Hematopoietic multipotent progenitor cell treated with erythropoietin and hydrocortisone succinate and interleukin-3 and kit ligand, for 4 days (in vitro differentiated cells): ENCODE measurements at regions not wholly inside any gene's neighbourhood (a gene's known extent, or its start where the extent isn't known, plus 50 kb on each side); places are given as distances from the start of the nearest gene placed in this dataset.
"Not testable (repeated sequence)": the region's sequence is repeated elsewhere in the genome, so short reads cannot be mapped to it uniquely, and the experiment has no call there.

ENCODE experiments used
- DNase-seq: peaks from one replicate; pipeline ENCODE4 v3.0.0-alpha.2; 2015

DNA sequence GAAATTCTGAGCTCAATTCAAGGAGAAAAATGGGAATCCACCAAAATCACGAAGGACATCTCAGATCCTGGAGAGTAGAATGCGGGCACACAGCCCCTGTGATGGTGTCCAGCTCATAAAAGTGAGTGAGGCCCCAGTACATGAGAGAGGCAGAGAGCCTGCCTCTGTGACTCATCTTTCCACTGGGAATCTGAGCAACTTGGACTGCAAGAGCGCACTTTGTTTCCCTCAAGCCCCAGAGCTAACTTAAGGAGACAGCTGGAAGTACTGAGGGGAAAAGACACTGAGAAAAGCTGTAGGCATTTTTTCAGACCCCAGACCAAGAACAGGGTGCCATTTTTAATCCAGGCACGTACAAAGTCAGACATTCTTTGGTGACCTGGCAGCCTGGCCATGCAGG lies 273.7 kb downstream of the C11orf87 start:
- no peak for DNase-seq

DNA sequence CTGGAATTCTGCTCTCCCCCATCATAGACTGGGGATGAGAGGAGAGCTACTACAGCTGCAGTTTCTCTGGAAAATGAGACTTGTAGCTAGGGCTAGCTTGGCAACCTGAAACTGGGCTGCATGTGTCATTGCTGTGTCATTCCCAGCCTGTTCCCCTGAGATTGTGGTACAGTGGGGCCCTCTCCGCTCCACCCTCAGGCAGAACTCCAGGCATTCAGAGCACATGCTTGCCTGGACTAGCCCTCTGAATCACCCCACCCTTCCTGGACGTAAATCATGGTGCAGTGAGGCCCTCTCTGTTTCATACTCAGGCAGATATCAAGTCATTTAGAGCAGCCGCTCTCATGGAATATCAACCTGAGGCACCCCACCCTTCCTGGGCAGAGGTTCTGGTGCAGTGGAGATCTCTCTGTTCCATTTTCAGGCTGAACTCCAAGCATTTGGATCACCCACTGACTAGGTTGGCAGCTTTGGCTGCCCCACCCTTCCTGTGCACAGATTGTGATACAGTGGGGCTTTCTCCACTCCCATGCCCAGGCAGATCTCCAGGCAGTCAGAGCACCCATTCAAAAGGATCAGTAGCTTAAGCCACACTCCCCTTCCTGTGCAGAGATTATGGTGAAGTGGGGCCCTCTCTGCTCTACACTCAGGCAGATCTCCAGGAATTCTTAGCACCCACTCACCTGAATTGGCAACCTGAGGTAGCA lies 274.4 kb downstream of the C11orf87 start:
- no peak for DNase-seq

DNA sequence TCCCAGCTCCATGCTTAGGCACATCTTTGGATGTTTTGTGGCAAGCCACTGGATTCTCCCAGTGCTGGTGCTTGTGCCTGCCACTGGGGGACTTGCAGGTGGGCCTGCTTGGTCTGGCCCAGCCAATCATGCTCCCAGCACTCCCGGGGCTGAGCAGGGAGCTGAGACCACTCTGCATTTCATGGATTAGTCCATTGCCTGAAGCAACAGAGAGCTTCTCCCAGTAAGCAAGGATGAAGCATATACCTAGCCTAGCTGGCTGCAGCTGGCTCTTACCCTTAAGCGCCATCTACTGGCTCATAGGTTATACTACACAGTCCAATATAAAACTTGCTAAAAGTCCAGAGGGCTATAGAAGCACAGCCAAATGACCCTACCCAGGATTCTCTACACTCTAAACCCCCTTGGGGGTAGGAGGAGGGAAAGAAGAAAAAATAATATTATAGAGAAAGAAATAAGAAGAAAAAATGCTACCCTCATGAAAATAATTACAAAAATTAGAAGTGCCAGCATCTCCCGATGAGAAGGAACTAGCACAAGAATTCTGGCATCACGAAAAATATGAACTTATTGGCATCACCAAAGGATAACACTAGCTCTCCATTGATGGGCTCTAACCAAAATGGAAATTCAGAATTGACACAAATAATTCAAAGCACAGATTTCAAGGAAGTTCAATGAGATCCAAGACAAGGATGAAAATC lies 275.3 kb downstream of the C11orf87 start:
- DNase-seq: peak; percentile 73

DNA sequence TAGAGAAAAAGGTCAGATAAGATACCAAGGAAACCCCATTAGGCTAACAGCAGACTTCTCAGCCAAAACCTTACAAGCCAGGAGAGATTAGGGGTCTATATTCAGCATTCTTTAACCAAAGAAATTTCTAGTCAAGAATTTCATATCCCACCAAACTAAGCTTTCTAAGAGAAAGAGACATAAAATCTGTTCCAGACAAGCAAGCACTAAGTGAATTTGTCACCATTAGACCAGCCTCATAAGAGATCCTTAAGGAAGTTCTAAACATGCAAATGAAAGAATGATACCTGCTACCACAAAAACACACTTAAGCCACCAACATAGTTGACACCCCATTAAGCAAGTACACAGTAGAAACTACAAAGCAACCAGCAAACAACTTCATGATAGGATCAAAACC lies 276.2 kb downstream of the C11orf87 start:
- no peak for DNase-seq

DNA sequence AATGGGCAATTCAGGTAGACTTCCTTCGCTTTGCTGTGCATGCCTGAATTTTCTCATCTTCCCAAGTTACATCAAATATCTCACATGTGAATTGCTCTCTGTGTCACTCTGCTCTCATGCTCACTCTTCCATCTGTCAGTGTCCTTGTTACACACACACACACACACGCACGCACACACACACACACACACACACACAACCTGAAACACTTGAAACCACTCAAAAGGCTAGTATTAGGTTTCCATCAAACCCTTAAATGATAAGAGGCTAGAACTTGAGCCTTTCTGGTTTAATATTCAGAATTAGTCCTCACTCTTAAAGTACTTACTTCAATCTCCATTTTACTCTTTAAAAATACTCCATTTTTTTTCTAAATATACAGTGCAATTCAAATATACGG lies 282.4 kb downstream of the C11orf87 start:
- no peak for DNase-seq

DNA sequence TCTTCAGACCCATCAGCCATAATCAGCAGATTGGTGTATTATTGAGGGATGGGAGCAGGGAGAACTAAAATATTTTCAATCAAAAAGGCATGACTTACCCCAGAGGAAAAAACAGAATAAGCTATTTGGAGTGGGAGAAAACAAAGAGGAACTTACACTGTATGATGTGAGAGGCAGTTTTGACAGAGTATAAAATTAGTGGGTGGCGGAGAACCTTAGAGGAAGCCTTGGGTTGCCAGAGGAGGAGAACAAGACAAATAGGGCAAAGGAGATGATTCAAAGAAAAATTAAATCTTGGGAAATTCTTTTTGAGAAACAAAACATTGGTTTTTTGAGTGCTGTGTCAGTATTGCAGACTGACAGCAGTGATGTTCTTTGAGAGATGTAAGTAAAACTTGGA lies 285.0 kb downstream of the C11orf87 start:
- no peak for DNase-seq

DNA sequence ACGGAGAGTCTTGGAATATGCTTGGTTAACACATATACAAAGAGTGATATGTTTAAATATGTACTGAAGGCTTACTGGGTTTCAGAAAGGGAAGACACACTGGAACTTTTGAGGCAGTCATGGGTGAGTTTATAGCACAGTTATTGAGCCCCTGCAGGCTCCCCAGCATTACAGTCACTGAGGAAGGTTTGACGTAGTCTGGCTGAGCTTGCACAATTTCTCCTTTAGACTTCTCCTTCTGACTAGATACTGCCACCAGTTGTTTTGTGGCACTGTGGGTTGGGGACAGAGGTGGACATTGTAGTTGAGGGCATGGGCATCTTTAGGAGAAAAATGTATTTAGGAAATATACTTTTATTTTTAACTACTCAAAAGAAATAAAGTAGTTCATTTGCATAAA lies 285.4 kb downstream of the C11orf87 start:
- no peak for DNase-seq

DNA sequence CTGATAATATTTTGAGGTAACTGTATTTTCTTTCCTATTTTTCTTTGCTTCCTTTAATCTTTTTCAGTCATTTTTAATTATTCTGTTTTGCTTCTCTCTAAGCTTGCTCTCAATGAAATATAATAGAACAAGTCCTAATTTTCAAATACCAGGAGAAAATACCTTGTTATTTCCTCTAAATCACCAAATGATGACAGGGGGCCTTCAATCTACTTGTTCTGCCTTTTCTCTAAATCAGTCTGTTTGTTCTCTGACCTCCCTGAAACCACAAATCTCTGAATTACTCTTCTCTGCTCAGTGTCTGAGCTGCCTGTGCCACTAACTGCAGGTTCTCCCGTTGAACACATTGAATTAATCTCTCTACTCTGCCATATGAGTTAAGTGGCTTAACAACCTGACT lies 286.2 kb downstream of the C11orf87 start:
- DNase-seq: no peak

DNA sequence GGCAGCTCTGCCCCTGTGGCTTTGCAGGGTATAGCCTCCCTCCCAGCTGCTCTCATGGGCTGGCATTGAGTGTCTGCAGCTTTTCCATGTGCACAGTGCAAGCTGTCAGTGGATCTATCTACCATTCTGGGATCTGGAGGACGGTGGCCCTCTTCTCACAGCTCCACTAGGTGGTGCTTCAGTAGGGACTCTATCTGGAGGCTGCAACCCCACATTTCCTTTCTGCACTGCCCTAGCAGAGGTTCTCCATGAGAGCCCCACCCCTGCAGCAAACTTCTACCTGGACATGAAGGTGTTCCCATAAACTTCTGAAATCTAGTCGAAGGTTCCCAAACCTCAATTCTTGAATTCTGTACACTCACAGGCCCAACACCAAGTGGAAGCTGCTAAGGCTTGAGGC lies 292.5 kb downstream of the C11orf87 start:
- not testable (repeated sequence) for DNase-seq

DNA sequence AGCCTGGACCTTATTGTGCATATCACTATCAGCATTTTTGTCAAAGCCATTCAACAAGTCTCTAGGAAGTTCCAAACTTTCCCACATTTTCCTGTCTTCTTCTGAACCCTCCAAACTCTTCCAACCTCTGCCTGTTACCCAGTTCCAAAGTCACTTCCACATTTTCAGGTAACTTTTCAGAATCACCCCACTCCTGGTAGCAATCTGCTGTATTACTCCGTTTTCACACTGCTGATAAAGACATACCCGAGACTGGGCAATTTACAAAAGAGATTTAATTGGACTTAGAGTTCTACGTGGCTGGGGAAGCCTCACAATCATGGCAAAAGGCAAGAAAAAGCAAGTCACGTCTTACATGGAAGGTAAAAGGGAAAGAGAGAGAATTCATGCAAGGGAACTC lies 293.4 kb downstream of the C11orf87 start:
- not testable (repeated sequence) for DNase-seq

DNA sequence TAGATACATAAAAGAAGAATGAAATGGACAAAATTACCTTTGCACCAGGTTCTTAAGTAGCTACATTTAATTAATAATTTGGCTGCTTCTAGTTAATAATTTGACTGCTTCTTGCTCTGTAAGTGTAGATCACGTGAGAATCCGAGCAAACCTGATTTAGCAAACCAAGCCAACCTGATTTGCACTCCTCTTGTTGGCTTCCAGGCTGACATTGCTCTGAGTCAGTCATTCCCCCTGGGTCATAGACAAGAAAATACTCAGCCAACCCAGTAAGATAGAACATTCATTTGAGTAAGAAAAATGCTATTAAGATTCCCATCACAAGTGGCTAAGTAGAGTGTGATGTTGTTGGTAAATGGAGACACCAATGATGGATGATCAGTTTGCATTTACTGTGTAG lies 304.1 kb downstream of the C11orf87 start:
- no peak for DNase-seq

DNA sequence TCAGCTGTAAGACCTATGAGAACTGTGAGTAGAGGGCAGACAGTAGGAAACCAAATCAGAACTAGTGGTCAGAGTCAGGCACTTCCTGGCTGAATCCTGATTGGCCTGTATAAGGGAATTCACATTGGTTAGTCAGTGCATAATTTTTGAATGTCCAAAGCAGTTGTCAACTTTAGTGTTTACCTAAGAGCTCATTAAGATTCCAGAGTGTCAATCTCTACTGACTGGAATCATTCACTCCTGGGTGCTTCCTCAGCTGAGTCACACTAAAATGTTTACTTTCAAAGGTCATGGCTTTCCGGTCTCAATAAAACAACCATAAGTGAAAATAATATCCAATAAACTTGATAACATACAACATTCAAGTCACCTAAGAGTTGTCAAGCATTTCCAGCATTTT lies 306.1 kb downstream of the C11orf87 start:
- no peak for DNase-seq

DNA sequence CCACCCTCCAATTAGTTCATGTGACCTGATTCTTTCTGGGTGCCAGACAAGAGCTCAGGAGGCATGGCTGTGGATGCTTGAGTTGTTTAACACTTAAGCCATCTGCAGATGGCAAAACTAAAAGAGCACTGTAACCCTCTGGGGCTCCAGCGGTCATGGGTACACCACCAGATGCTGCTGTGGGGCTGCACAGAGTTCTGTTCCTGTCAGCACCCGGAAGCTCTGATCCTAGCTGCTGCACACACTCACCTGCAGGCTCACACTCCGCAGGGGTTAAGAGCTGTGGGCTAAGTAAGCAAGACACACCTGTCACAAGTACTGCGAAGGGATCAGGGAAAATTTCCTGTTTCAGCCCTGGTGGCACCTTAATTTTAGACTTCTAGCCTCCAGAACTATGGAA lies 307.8 kb downstream of the C11orf87 start:
- no peak for DNase-seq

DNA sequence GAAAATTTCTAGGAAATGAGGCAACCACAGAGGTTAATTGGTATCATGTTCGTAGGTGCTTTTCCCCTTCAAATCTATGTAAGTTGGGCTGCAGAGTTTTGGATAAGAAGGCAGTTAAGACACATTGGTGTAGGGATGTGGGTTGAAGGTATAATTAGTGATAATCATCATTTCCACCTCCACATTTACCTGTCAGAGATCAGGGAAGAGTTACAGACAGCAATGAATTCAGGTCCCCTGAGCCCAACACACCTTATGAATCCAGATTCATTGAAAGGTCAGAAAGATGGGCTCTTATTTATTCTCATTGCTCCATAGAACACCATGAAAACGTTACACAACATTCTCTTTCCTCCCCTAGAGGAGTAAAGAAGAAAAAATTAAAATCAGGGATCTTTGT lies 308.7 kb downstream of the C11orf87 start:
- no peak for DNase-seq

DNA sequence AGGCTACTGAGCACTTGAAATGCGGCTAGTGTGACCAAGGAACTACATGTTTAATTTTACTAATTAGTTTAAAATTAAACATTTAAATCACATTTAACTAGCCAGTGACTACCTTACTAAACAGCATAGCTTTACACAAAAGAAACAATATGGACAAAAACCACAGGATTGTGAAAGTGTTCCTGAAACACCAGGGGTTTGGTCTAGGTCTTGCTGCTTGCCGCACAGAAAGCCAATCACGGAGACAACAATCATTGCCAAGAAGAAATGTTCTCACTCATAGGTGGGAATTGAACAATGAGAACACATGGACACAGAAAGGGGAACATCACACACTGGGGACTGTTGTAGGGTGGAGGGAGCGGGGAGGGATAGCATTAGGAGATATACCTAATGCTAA lies 309.5 kb downstream of the C11orf87 start:
- peak; percentile 4 for DNase-seq

DNA sequence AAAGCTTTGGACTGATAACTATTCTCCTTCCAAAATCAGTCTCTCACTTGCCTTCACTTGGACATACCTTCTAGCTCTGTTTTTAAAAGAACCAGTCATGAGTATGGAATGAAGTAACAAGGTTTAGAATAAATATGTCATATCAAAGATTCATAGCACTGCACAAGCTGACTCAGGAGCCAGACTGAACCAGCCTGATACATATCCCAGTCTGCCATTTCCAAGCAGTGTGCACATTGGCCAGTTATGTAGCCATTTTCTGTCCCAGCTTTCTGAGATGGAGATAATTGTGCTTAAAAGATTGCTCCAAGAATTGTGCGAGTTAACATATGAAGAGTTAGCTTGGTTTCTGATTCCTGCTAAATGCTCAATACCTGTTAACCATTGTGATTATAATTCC lies 311.3 kb downstream of the C11orf87 start:
- no peak for DNase-seq

DNA sequence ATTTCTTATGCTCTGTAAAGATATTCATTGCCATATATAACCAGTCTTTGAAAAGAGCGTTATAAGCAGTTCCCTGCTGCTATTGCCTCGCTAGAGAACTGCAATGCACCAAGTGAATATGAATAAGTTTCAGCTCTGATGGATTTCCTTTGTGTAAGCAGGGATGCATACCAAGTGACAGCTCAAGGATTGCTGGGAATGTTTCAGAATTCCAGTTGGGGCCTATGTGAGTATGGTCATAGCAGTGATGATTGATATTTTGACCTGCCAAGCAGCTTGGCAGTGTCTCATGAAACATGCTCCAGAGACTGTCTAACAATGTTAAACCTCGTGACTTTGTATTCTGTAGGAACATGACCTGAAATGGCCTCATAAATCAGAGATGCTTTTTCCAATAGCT lies 312.6 kb downstream of the C11orf87 start:
- no peak for DNase-seq

DNA sequence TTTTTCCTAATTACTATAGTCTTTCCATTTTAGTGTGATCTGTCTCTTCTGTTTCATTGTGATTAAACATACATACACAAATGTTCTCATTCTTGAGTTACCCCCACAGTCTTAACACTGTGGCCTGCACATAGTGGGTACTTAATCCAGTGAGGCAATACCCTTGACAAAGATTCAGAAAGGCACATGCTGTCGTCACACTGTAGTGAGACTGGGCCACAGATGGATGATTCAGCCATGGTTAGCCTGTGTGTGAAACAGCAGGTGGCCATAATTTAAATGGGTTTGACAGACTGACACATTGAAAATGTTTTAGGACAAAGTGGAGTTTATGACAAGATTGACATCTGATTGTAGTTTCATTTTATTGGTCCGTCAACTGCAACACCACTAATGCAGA lies 313.1 kb downstream of the C11orf87 start:
- DNase-seq: no peak

DNA sequence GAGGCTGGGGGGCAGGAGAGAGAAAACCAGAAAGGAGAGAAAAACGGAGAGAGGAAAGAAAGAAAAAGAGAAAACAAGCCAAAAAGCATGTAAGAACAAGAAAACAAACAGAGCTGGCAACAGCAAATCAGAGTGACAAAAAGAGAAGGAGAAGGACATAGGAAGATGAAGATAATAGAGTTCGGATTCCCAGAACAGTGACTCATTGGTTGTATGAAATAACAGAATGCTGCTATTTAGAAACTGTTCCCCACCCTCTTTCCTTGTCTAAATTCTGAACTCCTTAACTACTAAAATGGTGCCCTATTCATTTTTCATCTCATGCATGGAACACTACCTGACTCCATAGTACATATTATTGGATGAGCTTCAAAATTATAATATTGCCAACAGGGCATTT lies 317.4 kb downstream of the C11orf87 start:
- DNase-seq: no peak

DNA sequence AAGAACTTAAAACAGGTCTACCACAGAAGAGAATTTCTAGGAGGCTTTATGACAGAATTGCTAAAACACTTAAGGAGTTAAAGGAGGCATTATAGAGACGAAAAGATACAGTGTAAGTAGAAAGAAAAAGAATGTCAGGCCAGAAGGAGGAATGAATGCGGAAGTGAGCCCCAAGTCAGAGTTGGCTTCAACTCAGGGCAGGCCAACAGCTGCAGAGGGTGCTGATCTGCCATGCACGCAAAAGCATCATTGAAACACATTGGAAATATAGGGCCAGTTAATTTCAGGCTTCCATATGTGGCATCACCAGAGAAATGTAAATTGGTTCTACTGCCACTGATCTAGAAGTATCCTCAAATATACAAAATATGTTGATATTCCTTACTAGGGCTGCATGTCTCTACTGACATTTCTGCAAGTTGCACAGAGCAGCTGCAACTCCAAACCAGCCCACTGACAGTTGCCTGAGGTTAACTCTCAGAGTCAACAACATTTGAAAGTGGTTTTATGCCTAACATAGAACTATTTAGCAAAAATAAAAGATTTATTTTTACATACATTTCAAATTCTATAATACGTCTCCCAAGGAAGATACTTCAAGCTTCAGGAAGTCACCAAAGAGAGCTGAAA lies 324.1 kb downstream of the C11orf87 start:
- no peak for DNase-seq

DNA sequence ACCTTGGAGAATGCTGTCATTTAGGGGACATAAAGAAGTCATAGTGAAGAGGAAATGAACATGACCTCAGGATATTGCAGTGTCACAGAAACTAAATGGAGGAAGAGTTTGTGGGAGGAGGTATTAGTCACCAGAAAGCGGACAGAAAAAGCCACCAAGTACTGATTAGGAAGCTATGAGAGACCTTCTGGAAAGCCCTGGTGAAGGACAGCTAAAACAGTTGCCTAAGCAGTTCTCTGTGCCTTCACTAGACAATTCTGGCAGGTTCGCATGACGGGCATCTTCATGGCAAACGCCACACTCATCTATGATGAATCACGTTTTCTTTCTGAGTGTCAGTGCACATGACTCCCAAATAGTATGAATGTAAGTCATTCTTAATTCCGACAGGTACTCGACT lies 325.8 kb downstream of the C11orf87 start:
- peak; percentile 56 for DNase-seq

DNA sequence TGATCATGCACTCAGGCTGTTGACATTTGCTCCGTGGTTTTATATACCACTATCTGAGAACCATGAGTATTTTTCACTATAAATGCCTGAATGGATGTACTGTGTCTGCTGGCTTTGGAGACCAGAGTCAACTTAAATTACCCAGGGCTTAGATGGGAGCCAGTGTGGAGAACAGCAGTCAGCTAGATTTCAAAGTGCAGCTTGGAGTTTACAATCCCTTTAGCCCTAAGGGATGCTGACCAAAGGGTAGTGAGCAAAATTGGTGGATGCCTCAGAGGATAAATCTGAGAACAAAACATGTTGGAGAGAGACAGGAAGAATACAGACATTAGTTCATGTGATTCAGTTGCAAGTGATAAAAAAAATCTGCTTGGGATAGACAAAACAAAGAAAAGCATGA lies 327.5 kb downstream of the C11orf87 start:
- DNase-seq: no peak

DNA sequence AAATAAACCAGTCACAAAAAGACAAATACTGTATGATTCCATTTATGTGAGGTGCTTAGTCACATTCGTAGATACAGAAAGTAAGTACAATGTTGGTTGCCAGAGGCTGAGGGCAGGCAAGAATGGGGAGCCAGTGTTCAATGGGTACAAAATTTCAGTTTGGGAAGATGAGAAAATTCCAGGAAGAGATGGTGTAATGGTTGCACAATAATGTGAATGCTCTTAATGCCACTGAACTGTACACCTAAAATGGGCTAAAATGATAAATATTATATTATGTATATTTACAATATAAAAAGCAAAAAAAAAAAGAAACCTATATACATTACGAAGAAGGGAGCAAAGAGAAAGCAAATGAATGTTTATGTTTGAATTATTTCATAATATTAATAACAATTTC lies 329.0 kb downstream of the C11orf87 start:
- DNase-seq: no peak

DNA sequence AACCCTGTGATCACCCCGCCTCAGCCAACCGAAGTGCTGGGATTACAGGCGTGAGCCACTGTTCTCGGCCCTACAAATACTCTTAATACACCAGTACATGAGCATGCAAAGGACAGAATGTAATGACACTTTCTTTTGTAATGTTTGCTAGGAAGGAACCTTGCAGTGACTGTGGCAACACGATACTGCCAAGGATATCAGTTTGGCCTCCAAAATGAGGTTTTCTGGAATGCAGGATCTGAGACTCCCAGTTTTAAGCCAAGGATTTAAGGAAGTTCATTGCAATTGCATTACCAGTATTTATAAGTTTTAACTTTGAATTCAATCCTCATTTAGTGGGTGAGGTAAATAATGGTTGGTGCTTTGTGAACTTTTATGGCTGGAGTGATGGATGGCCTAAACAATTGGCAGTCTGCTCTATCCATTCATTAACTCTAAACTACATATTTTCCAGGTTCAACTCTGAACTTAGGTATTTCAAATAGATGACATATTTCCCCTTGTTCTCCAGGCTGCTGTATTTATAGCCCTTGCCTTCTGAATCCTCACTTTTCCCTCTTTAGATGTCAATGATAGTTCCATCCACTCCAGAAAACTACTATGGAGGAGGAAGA lies 330.3 kb downstream of the C11orf87 start:
- no peak for DNase-seq
